ENCODE measurements at regions not wholly inside any gene's neighbourhood (a gene's known extent, or its start where the extent isn't known, plus 50 kb on each side); places are given as distances from the start of the nearest gene placed in this dataset.

- no peak for TF ChIP-seq CTCF (IDR thresholded peaks at IDR 0.05 in 2 of 3, conservative IDR thresholded peaks at IDR 0.05 in 1 of 3; ENCODE audit: borderline replicate concordance in 1 of 3, insufficient read depth in 1 of 3, low read depth in 2 of 3, low read length in 2 of 3)
- no peak for TF ChIP-seq ZFX (IDR thresholded peaks at IDR 0.05)
- TF ChIP-seq REST (IDR thresholded peaks at IDR 0.05; ENCODE audit: low read depth), result no peak
Measured at GRCh38 chr12:105443802-105444652, 113.5 kb downstream of the C12orf75 start.
